GM21381 (cell line): ENCODE measurements at regions not wholly inside any gene's neighbourhood (a gene's known extent, or its start where the extent isn't known, plus 50 kb on each side); places are given as distances from the start of the nearest gene placed in this dataset.
"Not testable (repeated sequence)": the region's sequence is repeated elsewhere in the genome, so short reads cannot be mapped to it uniquely, and the experiment has no call there.

Experiments
- ATAC-seq: cut with Tn5 transposase; IDR thresholded peaks from one replicate; pipeline ENCODE4 v1.9.1; 2021; ENCODE audit warnings: mild to moderate bottlenecking, moderate library complexity; ENCODE audit not compliant: unreplicated experiment

DNA sequence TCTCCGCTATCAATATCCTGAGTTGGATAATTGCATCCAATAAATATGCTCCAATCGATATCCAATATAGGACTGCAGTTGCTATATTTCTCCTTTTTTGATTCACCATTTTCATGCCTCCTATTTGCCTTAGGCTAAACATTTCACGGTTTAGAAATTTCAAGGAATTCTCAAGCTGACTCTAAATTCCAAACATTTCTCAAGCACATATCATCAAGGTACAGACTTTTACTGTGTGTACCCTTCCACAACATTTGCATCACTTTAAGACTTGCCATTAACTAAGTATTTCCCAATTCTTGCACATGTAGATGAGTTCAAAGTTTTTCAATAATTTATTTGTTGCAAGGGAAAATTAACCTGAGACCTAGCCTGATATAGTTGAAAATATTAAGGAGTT, 795.2 kb upstream of the TMPRSS15 start:
- no peak for ATAC-seq

DNA sequence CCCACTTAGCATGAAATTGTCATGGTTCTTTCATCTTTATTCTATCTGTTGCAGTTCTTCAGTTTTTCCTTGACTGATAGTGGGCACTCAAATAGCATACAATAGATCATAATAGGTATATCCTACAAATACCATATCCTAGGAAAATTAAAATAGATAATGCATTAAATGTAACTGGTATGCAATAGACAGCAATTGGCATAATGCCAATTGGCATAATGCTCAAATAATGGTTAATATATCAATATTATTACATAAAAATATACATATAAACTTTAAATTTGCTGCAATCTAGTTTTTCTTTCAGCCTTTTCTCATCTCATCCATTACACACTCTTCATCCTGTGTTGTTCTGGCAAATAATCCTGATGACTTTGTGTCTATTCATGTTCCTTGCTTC, 814.6 kb upstream of the TMPRSS15 start:
- ATAC-seq, result no peak

- no peak for ATAC-seq
Observed at GRCh38 chr21:19224090-19224489, 820.5 kb upstream of the TMPRSS15 start.

GRCh38 chr21:19228226-19228625, 824.6 kb upstream of the TMPRSS15 start:
- no peak for ATAC-seq

GRCh38 chr21:19233841-19234240, 830.3 kb upstream of the TMPRSS15 start:
- not testable (repeated sequence) for ATAC-seq

DNA sequence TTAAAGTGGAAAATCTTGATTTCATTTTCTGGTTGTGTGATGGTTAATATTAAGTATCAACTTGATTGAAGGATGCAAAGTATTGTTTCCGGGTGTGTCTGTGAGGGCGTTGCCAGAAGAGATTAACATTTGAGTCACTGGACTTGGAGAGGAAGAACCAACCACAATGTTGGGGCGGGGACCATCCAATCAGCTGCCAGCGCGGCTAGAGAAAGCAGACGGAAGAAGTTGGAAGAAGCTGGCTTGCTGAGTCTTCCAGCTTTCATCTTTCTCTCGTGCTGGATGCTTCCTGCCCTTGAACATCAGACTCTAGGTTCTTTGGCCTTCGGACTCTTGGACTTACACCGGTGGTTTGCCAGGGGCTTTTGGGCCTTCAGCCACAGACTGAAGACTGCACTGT, 832.6 kb upstream of the TMPRSS15 start:
- no peak for ATAC-seq

- no peak for ATAC-seq
Observed at GRCh38 chr21:19237608-19238007, 834.0 kb upstream of the TMPRSS15 start.

- ATAC-seq, result no peak
Observed at GRCh38 chr21:19239696-19240095, 836.1 kb upstream of the TMPRSS15 start.

DNA sequence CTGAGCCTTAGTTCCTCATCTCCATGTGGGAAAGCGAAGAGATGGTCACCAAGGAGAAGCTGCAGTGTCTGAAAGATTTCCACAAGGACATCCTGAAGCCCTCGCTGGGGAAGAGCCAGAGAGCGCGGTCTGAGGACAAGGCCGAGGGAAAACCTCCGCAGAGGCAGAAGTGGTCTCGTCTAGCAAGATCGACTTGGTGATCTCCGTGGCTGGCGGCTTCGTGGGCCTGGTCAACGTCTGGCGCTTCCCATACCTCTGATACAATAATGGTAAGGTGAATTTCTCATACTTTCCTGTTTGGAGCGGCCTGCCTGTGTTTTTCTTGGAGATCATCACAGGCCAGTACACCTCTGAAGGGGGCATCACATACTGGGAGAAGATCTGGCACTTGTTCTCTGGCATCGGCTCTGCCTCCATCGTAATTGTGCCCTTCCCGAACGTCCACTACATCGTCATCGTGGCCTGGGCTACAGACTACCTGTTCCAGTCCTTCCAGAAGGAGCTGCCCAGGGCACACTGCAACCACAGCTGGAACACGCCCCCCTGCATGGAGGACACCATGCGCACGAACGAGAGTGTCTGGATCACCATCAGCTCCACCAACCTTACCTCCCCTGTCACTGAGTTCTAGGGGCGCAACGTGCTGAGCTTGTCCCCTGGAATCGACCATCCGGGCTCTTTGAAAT, 841.1 kb upstream of the TMPRSS15 start:
- no peak for ATAC-seq

- ATAC-seq, result no peak
Observed at GRCh38 chr21:19245188-19245580, 841.6 kb upstream of the TMPRSS15 start.

- ATAC-seq, result no peak
Observed at GRCh38 chr21:19246018-19246417, 842.4 kb upstream of the TMPRSS15 start.

DNA sequence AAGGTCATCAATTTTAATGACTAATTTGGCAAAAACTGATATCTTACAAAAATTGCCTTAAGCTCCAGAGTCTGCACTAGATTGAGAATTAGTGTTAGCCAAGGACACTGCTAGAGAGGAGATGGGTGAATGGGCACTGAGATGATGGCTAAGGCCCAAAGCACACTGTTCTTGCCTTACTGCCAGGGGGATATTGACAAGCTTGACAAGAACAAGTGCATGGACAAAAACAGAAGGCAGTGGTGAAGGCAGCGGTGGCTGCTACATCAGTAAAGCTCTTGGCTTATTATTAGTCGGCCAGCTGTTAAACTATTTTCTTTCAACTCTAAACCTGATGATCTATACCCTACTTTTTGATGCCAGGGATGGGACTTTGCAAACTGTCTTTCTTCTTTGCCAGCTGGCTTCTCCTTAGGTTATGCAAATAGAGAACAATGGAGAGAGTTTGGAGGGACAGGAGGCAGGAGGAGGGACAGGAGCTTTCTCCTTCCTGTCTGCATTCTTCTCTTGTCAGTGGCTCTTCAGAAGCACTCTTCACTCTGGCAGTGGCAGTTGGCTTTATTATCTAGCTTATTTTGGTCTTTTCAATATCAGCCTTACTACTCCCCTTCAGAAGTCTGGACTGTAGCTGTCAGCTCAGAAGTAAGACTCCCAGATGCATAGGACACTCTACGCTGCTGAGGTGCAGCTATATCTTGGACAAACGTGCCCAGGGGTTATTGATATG, 853.5 kb upstream of the TMPRSS15 start:
- ATAC-seq, result no peak

DNA sequence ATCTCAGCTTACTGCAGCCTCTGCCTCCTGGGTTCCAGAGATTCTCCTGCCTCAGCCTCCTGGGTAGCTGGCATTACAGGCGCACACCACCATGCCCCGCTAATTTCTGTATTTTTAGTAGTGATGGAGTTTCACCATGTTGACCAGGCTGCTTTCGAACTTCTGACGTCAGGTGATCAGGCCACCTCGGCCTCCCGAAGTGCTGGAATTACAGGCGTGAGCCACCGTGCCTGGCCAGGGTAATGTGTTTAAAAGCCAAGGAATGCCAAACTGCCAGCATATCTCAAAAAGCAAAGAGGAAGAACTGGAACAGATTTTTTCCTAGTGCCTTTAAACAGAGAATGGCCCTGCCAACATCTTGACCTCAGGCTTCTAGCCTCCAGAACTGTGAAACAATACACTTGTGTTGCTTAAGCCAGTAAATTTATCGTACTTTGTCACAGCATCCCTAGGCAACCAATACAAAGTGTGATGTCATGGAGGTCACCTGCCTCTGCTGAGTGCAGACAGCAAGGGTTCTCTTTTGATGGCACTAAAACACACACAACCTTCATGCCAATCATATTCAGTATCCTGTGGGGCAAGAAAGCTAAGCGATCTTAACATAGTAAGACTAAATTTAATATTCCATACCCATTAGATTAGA, 858.3 kb upstream of the TMPRSS15 start:
- no peak for ATAC-seq

GRCh38 chr21:19266636-19267035, 863.1 kb upstream of the TMPRSS15 start:
- ATAC-seq, result no peak

GRCh38 chr21:19268686-19269085, 865.1 kb upstream of the TMPRSS15 start:
- ATAC-seq, result no peak

DNA sequence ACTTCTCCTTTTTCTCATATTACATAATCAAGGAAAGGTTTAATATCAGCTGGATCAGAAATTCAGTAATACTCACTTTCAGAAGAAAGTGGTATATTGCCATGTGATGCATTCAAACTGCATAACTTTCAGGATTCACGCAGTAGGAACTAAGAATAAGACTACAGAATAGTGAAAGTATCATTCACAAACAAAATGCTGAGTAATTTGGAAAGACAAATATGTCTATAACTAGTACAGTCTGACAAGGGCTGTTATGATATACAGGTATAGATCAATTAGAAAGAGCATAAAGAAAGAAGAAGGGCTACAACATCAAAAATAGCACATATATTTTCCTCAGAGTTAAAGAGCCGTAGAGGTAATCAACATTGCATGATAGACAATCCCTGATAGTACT, 871.5 kb upstream of the TMPRSS15 start:
- ATAC-seq, result no peak

DNA sequence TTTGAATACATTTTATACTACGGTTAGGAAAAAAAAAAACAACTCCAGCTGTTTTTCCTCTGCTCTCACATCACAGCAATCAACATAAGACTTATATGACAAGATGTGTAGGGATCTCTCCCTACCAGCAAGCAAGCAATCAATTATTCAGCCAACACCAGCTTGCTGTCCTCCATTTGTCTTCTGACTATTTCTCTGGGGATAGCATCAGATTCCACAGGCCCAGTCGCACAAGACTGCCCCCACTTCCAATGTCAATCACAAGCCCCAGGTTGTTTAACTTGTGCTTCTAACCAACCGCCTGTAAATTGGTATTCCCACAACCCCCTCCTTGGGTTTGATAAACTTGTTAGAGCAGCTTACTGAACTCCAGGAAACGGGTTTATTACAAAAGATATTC, 873.1 kb upstream of the TMPRSS15 start:
- ATAC-seq, result no peak

- ATAC-seq, result no peak
Observed at GRCh38 chr21:19286876-19287275, 883.3 kb upstream of the TMPRSS15 start.

GRCh38 chr21:19290328-19290727, 886.7 kb upstream of the TMPRSS15 start:
- ATAC-seq, result no peak

DNA sequence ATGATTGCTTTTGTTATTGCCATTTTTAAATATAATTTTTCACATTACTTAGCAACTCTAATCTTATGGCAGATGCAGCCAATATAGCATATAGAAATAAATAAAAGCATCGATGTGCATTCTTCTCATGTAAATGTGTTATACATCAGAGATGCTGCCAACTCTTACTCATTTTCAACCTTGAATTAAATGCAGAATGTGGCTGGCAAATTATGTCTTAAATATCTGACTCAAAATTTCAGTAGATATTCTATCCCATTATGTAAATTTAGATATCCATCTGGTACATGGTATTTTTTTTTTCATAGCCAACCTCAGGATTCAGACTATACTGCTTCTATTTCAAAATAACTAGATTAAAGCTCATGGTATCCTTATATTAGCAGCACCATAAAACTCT, 916.7 kb upstream of the TMPRSS15 start:
- no peak for ATAC-seq

GRCh38 chr21:19321688-19322087, 918.1 kb upstream of the TMPRSS15 start:
- ATAC-seq, result no peak

- ATAC-seq, result no peak
Observed at GRCh38 chr21:19322360-19322759, 918.8 kb upstream of the TMPRSS15 start.
